ENCODE measurements at regions not wholly inside any gene's neighbourhood (a gene's known extent, or its start where the extent isn't known, plus 50 kb on each side); places are given as distances from the start of the nearest gene placed in this dataset.
"Not testable (repeated sequence)": the region's sequence is repeated elsewhere in the genome, so short reads cannot be mapped to it uniquely, and the experiment has no call there.

GRCh38 chr18:75694292-75694691 lies 266.8 kb upstream of the SMIM21 start:
- DNase-seq (ENCODE audit: low read depth in 2 of 3, low spot score in 2 of 3), result no peak

- no peak for DNase-seq (ENCODE audit: low read depth in 2 of 3, low spot score in 2 of 3)
Observed at GRCh38 chr18:75691483-75691882, 264.0 kb upstream of the SMIM21 start.

- DNase-seq (ENCODE audit: low read depth in 2 of 3, low spot score in 2 of 3), result not testable (repeated sequence)
Observed at GRCh38 chr18:75690283-75690682, 262.8 kb upstream of the SMIM21 start.

GRCh38 chr18:75687626-75688025 lies 260.1 kb upstream of the SMIM21 start:
- DNase-seq (ENCODE audit: low read depth in 2 of 3, low spot score in 2 of 3), result no peak

GRCh38 chr18:75683426-75683825 lies 255.9 kb upstream of the SMIM21 start:
- DNase-seq (ENCODE audit: low read depth in 2 of 3, low spot score in 2 of 3), result no peak

GRCh38 chr18:75681538-75682115 lies 254.1 kb upstream of the SMIM21 start:
- no peak for DNase-seq (ENCODE audit: low read depth in 2 of 3, low spot score in 2 of 3)

- DNase-seq (ENCODE audit: low read depth in 2 of 3, low spot score in 2 of 3), result no peak
Observed at GRCh38 chr18:75679331-75679730, 251.8 kb upstream of the SMIM21 start.

- DNase-seq (ENCODE audit: low read depth in 2 of 3, low spot score in 2 of 3), result no peak
Observed at GRCh38 chr18:75678627-75679026, 251.1 kb upstream of the SMIM21 start.

- DNase-seq (ENCODE audit: low read depth in 2 of 3, low spot score in 2 of 3), result no peak
Observed at GRCh38 chr18:75677696-75678455, 250.4 kb upstream of the SMIM21 start.

GRCh38 chr18:75660932-75661331 lies 233.4 kb upstream of the SMIM21 start:
- no peak for DNase-seq (ENCODE audit: low read depth in 2 of 3, low spot score in 2 of 3)

GRCh38 chr18:75659535-75660023 lies 232.1 kb upstream of the SMIM21 start:
- DNase-seq (ENCODE audit: low read depth in 2 of 3, low spot score in 2 of 3), result no peak

GRCh38 chr18:75658330-75658729 lies 230.8 kb upstream of the SMIM21 start:
- no peak for DNase-seq (ENCODE audit: low read depth in 2 of 3, low spot score in 2 of 3)

GRCh38 chr18:75656563-75657247 lies 229.2 kb upstream of the SMIM21 start:
- DNase-seq (ENCODE audit: low read depth in 2 of 3, low spot score in 2 of 3), result no peak

GRCh38 chr18:75656035-75656434 lies 228.5 kb upstream of the SMIM21 start:
- no peak for DNase-seq (ENCODE audit: low read depth in 2 of 3, low spot score in 2 of 3)

GRCh38 chr18:75654851-75655751 lies 227.6 kb upstream of the SMIM21 start:
- DNase-seq (ENCODE audit: low read depth in 2 of 3, low spot score in 2 of 3), result no peak

- DNase-seq (ENCODE audit: low read depth in 2 of 3, low spot score in 2 of 3), result no peak
Observed at GRCh38 chr18:75654386-75654785, 226.9 kb upstream of the SMIM21 start.

GRCh38 chr18:75652528-75652927 lies 225.0 kb upstream of the SMIM21 start:
- no peak for DNase-seq (ENCODE audit: low read depth in 2 of 3, low spot score in 2 of 3)

GRCh38 chr18:75644871-75645270 lies 217.4 kb upstream of the SMIM21 start:
- DNase-seq (ENCODE audit: low read depth in 2 of 3, low spot score in 2 of 3), result no peak

- no peak for DNase-seq (ENCODE audit: low read depth in 2 of 3, low spot score in 2 of 3)
Observed at GRCh38 chr18:75643083-75643482, 215.6 kb upstream of the SMIM21 start.

GRCh38 chr18:75639472-75639831 lies 211.9 kb upstream of the SMIM21 start:
- DNase-seq (ENCODE audit: low read depth in 2 of 3, low spot score in 2 of 3), result no peak
